ENCODE measurements at regions not wholly inside any gene's neighbourhood (a gene's known extent, or its start where the extent isn't known, plus 50 kb on each side); places are given as distances from the start of the nearest gene placed in this dataset.

DNA sequence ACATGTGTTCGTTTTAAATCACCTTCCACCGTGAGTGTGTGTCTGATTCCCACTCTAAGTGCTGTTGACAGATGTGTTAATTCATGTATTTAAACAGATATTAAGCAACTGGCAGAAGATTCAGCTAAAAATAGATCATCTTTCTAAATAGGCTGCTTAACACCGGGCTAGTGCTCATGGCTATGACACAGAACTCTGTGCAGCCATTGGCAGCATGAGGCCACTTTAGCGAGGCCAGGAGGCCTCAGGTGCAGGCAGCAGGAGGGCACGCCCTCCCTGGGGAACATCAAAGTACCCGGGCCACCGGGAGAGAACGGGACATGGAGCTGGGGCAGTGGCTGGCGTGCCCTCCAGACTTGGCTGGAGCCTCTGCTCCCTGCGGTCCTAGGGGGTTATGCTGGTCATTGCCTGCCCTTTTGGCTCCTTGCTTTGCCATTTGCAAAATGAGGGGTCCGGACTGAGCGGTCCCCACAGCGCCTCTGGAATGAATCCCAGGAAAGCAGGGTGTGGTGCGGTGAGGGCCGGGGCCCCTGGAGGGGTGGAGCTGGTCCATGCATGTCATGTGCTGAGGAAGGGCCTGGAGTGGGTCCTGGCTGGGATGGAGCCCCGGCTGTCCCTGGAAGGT, 62.8 kb upstream of the HDAC4 start:
- TF ChIP-seq EZH2 (IDR thresholded peaks at IDR 0.05; ENCODE audit: low read length), result no peak
- TF ChIP-seq, protein P1, sequence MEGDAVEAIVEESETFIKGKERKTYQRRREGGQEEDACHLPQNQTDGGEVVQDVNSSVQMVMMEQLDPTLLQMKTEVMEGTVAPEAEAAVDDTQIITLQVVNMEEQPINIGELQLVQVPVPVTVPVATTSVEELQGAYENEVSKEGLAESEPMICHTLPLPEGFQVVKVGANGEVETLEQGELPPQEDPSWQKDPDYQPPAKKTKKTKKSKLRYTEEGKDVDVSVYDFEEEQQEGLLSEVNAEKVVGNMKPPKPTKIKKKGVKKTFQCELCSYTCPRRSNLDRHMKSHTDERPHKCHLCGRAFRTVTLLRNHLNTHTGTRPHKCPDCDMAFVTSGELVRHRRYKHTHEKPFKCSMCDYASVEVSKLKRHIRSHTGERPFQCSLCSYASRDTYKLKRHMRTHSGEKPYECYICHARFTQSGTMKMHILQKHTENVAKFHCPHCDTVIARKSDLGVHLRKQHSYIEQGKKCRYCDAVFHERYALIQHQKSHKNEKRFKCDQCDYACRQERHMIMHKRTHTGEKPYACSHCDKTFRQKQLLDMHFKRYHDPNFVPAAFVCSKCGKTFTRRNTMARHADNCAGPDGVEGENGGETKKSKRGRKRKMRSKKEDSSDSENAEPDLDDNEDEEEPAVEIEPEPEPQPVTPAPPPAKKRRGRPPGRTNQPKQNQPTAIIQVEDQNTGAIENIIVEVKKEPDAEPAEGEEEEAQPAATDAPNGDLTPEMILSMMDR (optimal IDR thresholded peaks at IDR 0.05 in 1 of 3, IDR thresholded peaks at IDR 0.05 in 1 of 3, conservative IDR thresholded peaks at IDR 0.05 in 1 of 3; ENCODE audit: extremely low read depth in 1 of 3, insufficient read depth in 2 of 3, low read length in 3 of 3), result no peak

Data from keratinocyte (primary cell).